OCI-LY7 (cell line): ENCODE measurements at regions not wholly inside any gene's neighbourhood (a gene's known extent, or its start where the extent isn't known, plus 50 kb on each side); places are given as distances from the start of the nearest gene placed in this dataset.

ENCODE experiments used
- CTCF ChIP-seq: fragments of 200-600 bp; sonication (generic); conservative IDR thresholded peaks from 2 replicates; pipeline ENCODE4 v1.5.1; 2014; ENCODE audit warnings: mild to moderate bottlenecking, antibody characterized with exemption, low read length, moderate library complexity, mixed read lengths
- EZH2phosphoT487 ChIP-seq: fragments of 200-600 bp; sonication (generic); IDR thresholded peaks from 2 replicates; pipeline ENCODE4 v1.6.1; 2018; ENCODE audit warnings: low read depth, borderline replicate concordance, mild to moderate bottlenecking, mixed run types, antibody characterized with exemption, low read length, moderate library complexity, mixed read lengths

GRCh38 chrX:22406201-22406737, 133.6 kb downstream of the CBLL2 start:
- TF ChIP-seq CTCF (no peak), EZH2phosphoT487 (no peak)
